GM19324 (cell line): ENCODE measurements at regions not wholly inside any gene's neighbourhood (a gene's known extent, or its start where the extent isn't known, plus 50 kb on each side); places are given as distances from the start of the nearest gene placed in this dataset.

Experiments
- ATAC-seq: cut with Tn5 transposase; IDR thresholded peaks from one replicate; pipeline ENCODE4 v1.9.1; 2021; ENCODE audit warnings: mild to moderate bottlenecking, moderate library complexity; ENCODE audit not compliant: unreplicated experiment, low FRiP score

DNA sequence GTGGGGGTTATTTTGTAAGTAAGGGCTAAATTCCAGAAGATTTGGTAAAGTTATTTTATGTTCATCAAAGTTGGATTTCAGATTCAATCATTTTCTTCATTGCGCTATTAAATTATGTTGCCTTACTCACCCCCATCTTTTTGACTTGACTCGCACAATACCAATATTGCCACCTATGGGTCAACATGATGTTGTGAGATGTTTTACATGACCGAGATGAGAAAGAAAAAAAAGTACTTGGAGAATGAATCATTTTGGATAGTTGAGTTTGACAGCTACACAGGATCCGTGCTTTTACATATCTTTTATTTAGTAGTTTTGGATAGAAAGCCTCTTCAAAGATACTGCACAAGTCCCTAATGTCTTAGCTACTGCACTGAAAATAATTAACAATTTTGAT is 224.2 kb upstream of the EMCN start:
- no peak for ATAC-seq

- ATAC-seq = no peak
Observed at GRCh38 chr4:100739426-100739825, 221.6 kb upstream of the EMCN start.

DNA sequence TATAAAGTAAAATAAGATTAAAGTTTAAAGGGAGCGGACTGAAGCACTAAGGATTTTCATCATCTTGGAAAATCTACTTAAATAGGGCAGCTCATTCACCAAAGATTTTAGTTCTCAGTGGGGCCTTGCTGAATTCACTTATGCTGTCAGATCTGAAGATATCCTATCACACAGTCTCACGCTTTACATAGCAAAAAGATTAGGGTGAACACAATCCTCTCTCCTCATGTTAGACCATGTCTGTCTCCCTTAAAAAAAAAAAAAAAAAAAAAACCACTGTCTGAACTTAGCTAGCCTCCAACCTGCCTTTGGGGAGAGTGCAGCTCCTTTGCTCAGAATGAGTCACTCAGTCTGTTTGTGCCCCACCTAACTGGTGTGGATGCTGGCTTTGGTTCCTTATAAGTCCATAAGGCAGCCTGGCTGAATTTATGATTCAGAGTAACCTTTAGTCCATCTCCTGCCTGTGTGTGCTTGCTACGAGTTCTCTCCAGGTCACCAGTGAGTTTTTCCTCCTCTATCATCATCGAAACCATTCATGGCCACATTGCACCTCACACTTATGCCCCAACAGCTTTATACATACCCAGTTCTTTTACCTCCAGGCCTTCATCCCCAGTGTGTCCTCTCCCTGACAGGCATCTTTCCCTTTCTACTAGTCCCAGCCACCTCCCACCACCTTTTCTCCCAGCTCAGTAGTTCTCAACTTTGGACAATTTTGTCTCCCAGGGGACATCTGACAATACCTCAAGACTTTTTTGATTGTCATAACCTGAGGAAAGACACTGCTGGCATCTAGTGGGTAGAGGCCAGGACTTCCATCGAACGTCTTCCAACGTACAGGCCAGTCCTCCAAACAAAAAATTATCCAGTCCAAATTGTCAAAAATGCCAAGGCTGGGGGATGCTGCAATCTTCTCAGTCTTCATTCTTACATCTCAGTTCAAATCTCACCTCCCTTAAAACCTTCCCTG is 220.7 kb upstream of the EMCN start:
- ATAC-seq = no peak

GRCh38 chr4:100736641-100737451 is 219.0 kb upstream of the EMCN start:
- ATAC-seq = no peak

DNA sequence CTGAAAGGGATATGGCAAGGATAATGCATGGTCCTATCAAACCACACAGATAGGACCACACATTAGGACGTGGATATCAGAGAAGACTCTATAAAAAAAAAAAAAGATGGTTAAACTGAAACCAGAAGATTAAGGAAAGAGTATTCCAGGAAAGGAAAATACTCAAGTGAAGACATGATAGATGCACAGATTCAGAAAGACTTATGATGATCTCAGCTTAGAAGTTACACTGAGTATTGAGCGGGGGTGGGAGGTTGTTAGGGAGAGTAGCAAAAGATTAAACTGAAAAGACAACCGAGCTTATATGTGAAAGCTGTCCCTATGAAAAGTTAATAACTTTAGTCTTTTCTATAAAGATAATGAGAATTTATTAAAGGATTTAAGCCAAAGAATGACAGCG is 211.0 kb upstream of the EMCN start:
- ATAC-seq = no peak

- no peak for ATAC-seq
Observed at GRCh38 chr4:100722866-100723459, 205.1 kb upstream of the EMCN start.

DNA sequence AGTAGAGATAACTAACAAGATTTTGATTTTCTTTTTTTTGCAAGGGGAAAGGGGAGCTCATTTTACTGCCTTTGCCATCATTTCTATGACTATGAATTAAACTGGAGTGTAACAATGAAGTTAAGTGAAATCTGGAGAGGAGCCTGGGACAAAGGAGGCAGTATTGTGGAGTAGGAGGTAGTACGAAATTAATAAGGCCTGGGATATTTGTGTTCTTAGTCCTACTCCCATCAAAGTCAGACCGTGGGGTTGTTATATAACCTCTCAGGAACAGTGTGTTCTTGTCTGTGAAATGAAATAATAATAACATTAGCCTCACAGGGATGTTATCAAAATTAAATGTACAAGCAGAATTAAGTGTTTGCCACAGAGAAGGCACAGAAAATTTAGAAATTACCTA is 204.3 kb upstream of the EMCN start:
- no peak for ATAC-seq

GRCh38 chr4:100721490-100721889 is 203.7 kb upstream of the EMCN start:
- no peak for ATAC-seq

GRCh38 chr4:100721077-100721476 is 203.3 kb upstream of the EMCN start:
- no peak for ATAC-seq

DNA sequence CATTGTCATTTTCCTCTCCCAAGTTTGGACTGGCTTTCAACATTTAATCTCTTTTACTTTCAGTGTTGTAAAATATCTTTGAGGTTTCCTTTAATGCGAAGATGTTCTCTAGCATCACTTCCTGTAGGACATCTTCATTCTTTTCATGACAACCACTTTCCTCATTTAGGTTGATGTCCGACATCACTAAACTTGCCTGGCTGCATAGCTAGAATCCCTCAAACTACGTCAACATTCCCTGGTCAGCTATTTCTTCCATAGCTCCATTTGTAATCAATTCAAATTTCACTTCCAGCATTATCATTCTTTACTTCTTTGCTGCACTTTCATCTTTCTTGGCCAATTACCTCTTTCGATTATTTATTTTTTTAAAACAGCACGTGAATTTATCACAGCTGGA is 198.6 kb upstream of the EMCN start:
- no peak for ATAC-seq

- ATAC-seq = no peak
Observed at GRCh38 chr4:100708776-100709175, 191.0 kb upstream of the EMCN start.

GRCh38 chr4:100707786-100708185 is 190.0 kb upstream of the EMCN start:
- no peak for ATAC-seq

DNA sequence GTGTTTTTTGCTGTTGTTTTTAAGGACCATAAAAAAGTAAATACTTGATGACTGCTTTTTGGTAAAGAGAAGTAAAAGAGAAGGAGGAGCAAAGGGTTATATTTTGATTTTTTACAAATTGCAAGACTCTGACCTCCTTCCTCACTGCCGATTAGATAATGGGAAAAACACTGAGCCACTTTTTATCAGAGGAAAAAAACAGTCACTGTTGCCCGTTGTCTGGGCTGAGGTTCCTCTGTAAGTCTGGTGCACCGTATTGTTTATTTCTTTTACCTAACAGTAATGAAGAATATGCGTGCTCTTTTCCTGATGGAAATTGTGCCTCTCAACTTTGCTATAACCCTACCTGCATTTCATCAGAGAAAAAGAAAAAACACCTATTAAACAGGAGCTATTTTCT is 178.7 kb upstream of the EMCN start:
- no peak for ATAC-seq

GRCh38 chr4:100695871-100696270 is 178.0 kb upstream of the EMCN start:
- no peak for ATAC-seq

- ATAC-seq = no peak
Observed at GRCh38 chr4:100695039-100695654, 177.3 kb upstream of the EMCN start.

DNA sequence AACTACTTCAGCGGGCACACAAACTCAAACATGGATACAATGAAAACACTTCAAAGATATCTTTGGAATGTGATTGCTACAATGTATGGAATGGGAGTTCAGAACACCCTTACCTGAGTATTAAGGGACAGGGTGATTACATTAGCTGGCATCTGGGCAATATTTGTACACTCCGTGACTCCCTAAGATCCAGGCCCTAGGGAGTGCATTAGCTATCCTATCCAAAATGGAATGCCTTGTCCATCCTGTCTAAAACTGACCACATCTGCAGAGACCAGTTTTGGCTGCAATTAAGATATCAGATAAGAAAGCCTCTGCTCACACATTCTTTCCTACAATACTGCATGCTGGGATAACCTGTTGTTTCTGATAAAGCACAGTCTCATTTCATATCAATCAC is 176.6 kb upstream of the EMCN start:
- no peak for ATAC-seq

GRCh38 chr4:100690812-100691211 is 173.0 kb upstream of the EMCN start:
- ATAC-seq = no peak

GRCh38 chr4:100688368-100688767 is 170.5 kb upstream of the EMCN start:
- no peak for ATAC-seq

GRCh38 chr4:100682477-100683218 is 164.8 kb upstream of the EMCN start:
- no peak for ATAC-seq

DNA sequence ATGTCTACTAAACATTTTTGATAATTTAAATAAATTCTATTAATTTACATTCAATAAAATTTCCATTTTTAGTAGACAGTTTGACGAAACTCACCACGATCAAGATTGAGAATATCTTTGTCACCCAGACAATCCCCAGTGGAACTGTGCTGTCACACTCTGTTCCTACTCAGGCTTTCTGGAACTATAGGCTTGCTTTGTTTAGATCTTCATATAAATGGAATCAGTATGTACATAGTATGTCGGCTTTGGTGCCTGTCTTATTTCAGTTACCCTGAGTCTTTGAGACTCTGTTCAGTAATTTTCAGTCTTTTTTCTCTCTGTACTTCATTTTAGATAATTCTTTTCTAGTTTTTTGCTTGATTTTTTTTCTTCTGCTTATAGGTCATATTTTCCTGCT is 163.5 kb upstream of the EMCN start:
- ATAC-seq = no peak
